ENCODE measurements at regions not wholly inside any gene's neighbourhood (a gene's known extent, or its start where the extent isn't known, plus 50 kb on each side); places are given as distances from the start of the nearest gene placed in this dataset.
A peak's percentile ranks its signal among the peaks of the same experiment; 100 is the strongest.
"Not testable (repeated sequence)": the region's sequence is repeated elsewhere in the genome, so short reads cannot be mapped to it uniquely, and the experiment has no call there.

DNA sequence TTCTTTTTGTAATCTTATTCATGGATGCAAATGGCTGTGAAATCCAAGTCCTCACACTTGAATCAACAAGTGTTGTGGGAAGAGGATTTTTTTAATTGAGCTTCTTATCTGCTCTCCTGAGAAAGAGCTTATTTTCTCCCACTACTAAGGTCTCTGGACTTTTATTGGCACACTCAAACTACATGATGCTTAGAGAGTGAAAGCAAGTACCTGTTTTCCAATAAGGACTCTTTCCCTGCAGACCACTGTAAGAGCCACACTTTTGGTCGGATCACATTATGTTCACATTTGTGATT is 546.4 kb upstream of the ARRDC3 start:
- DNase-seq (ENCODE audit: low spot score): no peak

DNA sequence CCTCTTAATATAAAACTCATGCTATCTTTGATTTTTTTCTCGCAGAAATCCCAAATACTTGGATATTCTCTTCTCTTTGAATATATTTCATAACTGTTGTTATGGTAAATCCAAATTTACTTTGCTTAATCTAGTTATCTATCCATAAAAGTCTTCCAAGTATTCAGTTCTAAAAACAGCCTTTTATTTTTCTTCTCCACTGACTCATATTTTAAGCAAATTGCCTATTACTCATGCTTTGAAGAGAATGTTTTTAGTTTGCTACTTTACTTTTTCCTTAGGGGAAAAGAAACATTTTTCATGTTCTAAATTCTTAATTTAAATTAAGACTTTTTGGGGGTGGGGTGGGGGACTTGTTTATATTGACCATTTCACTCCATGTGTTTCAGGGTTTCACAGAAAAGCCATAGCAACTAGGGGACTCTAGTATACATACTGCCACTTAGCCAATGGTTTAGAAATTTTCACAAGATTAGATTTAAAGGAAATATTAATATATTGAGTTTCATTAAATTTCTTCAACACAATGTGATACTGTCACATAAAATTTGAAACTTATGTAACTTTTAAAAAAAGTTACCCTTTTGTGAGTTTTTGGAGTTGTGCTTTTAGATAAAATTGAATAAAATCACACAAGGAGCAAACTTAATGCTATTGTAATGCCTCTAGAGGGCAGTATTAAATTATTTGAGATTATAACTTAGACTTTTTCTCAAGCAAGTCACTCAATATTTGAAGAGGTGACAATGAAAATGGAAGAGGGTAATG is 545.8 kb upstream of the ARRDC3 start:
- peak; percentile 25 for DNase-seq (ENCODE audit: low spot score)

DNA sequence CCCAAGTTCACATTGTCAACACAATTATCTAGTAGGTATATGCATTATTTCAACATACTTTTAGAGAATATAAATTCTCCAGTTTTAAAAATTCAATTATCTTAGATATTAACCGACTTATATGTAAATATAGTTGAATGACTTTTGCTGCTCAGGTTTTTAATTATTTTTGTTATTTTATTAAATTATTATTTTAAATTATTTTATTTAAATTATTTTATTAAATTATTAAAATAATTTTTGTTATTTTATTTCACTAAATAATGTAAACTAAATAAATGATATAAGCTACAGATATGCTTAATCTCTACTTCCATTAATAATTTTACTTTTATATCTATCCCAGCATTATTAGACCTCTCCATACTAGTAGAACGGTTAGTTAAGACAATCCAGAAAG is 544.3 kb upstream of the ARRDC3 start:
- no peak for DNase-seq (ENCODE audit: low spot score)

DNA sequence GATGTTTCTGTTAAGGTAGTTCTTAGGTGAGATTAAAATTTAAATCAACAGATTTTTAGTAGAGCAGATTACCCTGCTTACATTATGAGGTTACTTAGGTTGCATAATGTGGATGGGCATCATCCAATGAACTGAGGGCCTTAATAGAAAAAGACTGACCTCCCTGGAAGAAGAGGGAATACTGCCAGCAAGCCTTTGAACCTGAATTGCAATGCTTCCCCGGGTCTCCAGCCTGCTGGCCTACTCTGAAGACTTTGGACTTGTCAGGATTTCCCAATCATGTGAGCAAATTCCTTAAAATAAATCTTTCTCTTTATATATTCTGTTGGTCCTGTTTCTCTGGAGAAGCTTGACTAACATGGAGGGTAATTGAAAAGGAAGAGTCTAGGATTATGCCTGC is 542.1 kb upstream of the ARRDC3 start:
- no peak for DNase-seq (ENCODE audit: low spot score)

DNA sequence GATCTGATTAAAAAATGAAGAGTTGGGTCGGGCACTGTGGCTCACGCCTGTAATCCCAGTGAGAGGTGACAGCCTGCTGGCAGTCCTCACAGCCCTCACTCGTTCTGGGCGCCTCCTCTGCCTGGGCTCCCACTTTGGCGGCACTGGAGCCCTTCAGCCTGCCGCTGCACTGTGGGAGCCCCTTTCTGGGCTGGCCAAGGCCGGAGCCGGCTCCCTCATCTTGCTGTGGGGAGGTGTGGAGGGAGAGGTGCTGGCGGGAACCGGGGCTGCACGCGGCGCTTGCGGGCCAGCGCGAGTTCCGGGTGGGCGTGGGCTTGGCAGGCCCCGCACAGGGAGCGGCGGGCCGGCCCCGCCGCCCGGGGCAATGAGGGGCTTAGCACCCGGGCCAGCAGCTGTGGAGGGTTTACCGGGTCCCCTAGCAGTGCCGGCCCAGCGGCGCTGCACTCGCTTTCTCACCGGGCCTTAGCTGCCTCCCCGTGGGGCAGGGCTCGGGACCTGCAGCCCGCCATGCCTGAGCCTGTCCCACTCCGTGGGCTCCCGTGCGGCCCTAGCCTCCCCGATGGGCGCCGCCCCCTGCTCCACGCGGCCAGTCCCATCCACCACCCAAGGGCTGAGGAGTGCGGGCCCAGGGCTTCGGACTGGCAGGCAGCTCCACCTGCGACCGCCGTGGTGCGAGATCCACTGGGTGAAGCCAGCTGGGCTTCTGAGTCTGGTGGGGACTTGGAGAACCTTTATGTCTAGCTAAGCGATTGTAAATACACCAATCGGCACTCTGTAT is 534.1 kb upstream of the ARRDC3 start:
- DNase-seq (ENCODE audit: low spot score): not testable (repeated sequence)

DNA sequence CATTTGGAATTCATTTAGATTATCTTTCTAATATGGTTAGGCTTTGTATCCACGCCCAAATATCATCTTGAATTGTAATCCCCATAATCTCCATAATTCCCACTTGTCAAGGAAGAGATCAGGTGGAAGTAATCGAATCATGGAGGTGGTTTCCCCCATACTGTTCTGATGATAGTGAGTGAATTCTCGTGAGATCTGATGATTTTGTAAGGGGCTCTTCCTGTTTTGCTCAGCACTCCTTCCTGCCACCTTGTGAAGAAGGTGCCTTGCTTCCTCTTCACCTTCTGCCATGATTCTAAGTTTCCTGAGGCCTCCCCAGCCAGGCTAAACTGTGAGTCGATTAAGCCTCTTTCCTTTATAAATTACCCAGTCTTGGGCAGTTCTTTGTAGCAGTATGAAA is 527.5 kb upstream of the ARRDC3 start:
- no peak for DNase-seq (ENCODE audit: low spot score)

DNA sequence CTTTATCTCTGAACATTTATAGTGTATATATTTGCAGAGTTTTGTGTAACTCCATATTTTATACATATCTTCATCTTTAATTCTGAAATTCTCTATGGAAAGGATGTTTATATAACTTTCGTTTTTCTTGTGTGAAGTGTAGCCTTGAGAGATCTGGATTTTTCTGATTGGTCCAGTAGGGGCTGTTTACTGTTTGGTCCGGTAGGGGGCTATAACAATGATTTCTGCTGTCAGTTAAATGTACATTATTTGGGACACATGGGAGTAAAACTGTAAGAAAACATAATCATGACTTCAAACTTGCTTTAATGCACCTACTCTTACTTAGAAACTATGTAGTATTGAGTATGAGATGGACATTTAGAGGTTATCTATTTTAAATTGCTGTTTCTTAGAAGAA is 527.1 kb upstream of the ARRDC3 start:
- no peak for DNase-seq (ENCODE audit: low spot score)

DNA sequence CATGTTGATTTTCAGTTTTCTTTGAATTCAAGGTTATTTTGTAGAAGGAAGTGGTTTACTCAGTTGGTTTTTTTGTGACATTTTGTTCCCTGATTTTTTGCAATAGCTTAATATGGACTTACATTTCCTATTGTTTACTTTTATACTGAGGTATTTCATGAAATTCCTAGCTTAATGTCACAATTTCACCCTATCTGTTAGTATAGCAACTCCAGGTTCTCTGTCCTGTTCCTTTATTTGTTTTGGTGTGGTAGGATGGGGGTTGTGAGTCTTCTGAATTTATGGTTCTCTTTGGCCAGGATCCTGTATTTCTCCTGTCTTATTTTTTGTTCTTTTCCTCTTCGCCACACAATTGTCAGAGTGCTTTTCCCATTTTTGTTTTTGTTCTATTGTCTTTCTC is 523.4 kb upstream of the ARRDC3 start:
- no peak for DNase-seq (ENCODE audit: low spot score)

DNA sequence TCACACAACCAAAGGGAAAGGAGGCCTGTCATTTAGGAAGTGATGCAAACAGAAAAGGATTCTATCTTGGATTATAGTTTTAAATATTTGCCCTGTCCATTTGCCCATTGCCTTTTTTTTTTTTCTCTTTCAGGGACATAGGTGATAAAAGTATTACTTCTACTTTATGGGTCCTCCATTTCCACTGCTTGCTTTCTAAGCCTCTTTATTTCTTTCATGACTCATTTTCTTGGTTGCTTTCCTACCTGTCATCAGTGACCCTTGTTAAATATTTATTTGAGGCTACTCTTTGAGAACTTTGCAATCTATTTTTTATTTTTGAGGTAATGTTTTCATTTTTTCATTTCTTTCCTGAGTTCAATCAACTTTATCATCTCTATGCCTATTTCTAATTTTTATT is 522.9 kb upstream of the ARRDC3 start:
- no peak for DNase-seq (ENCODE audit: low spot score)

DNA sequence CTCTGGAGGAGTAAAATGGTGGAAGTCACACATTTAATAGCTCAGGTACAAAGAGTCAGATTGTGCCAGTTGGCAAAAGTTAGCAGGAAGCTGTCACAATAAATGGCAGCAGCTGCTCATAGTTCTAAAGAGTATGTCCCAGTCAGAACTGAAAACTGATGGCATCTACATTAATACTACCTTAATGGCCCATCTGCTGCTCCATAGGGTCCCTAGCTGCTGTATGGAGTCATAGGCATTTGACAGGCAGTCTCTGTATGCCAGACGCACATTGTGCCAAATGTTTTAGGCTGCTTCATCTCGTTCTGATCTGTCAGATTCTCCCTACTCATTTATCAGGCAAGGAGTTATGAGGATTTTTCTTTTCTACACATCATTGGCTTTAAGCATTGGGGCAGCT is 515.8 kb upstream of the ARRDC3 start:
- no peak for DNase-seq (ENCODE audit: low spot score)

DNA sequence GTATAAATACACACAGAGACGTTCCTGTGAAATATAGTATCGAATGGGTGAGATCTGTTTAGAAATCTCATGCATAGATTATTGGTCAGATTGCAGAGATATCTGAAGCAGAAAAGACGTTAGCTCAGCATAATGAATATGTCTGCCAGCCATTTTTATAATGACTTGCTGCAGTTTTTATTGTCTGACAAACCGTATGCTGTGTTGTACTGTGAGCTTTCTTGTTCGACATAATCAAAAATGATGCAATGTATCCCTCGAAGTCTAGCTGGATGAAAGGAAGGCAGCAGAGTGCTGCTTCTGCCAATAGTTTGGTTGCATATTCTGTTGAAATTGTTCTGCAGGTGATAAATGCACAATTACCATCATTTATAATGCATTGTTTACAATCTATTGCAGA is 514.9 kb upstream of the ARRDC3 start:
- DNase-seq (ENCODE audit: low spot score): no peak

DNA sequence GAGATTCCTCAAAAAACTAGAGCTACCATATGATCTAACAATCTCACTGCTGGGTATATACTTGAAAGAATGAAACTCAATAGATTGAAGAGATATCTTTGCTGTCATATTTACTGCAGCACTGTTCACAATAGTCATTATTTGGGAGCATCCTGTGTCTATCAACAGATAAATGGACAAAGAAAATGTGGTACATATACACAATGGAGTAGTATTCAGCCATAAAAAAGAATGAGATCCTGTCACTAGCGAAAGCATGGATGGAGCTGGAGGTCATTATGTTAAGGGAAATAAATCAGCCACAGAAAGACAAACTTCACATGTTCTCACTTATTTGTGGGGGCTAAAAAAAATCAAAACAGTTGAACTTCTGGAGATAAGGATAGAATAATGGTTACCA is 505.7 kb upstream of the ARRDC3 start:
- DNase-seq (ENCODE audit: low spot score): no peak

DNA sequence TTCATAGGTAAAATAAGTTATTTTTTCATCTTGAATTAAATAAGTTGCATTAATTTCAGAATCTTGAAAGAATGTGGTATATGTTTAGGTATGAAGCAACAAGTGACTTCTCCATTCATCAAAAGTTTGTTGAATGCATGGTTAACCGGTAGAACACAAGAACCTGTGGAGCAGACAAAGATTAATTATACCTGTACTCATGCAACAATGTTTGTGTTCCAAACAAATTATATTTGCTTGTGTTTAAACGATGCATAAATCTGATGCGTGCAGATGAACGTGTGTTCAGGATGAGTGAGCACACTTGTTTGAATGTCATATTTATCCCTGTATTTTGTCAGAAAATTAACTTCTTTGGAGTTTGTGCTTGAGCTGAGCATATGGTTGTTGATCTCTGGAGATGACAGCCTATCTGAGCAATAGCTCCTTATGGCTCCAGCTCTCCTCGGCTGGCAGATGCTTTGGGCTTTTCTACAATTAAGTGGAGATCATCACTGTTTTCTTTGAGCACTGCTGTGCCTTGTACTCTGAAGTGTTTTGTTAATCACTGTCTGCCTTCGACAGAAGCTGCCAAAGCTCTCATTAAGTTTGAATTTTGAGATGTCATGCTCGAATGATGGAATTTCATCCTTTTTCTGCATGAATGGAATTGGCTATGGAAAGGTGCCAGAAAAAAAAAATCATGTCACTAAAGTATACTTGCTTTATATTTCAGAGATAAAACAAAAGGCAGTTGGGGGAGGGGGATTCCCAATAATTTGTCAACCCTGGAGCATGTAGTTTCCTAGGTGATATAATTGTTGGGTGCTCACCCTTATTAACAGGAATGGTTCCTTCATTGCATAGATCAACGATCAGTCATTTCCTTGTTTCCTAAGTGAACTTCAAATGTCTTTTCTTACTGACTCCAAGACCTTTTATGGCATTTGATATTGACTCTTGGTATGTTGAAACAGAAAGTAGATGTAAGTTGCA is 502.5 kb upstream of the ARRDC3 start:
- no peak for DNase-seq (ENCODE audit: low spot score)

DNA sequence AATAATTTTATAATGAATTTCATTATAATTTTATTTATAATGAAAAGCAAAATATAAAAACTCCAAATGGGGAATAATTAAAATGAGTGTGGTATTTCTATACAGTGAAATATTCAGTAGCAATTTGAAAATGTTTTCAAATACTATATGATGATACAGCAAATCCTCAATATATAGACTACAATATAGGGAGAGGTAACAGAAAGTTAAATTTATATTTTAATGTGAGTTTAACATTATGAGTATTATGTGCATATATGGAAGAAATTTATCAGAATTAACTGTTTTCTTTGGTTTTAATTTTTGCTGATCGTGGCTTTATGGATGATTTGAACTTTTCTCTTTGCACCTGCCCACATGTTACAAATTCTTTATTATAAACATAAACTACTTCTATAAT is 500.9 kb upstream of the ARRDC3 start:
- no peak for DNase-seq (ENCODE audit: low spot score)

DNA sequence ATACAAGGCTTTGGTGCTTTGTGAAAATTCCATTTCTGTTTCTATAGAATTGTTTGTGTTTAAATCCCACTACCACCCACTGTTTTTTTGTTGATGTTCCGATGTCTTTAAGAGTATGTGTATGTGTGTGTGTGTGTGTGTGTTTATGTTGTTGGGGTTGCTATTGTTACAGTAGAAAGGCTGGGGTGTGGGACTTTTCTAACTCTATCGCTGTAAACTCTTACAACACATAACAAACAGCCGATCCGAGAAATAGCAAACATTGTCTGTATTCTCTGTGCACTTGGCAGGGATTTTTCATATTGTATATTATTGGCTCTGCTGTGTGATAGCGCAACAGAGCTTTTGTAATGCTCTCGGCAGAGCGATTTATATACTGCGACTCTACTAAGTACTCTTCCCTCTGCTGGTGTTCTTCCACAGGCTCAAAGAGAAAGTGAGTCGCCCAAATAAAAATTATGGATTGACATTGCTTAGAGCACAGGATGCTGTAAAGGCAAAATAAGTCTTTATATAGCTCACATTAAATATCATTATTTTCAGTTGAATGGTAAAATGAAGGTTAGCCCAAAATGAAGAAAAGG is 492.2 kb upstream of the ARRDC3 start:
- DNase-seq (ENCODE audit: low spot score): no peak

DNA sequence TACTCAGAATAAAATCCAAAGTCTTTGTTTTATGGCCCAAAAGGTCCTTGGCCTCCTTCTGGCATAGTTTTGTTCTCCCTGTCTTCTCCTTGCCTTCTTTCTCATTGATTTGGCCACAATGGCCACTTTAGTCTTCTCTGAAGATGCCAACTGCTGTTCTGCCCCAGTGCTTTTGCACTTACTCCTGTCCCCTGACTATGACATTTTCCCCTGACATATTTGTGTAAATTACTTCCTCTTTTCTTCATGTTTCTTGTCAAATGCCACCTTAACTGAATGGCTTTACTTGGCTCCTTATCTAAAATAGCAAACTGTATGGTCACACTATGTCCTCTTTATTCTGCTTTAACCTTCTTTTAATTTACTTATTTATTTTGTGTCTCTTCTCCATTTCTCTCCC is 484.7 kb upstream of the ARRDC3 start:
- DNase-seq (ENCODE audit: low spot score): no peak

DNA sequence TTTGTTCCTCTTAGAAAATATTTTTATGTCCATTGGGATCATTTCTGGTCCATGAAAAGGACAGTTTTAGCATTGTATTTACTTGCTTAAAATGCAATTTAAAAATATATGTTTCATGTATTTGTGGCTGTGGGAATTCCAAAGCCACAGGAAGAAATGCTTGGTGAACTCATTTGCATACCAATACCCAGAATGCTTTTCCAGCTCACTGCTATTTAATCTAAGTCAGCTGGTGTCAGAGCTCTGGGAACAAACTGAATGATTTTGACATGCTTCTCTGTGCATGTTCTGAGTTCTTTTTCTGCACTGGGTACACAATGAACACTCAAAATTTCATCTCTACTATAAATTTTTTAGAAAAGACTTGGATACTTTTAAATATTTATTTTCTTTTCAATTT is 482.8 kb upstream of the ARRDC3 start:
- DNase-seq (ENCODE audit: low spot score): peak; percentile 11

DNA sequence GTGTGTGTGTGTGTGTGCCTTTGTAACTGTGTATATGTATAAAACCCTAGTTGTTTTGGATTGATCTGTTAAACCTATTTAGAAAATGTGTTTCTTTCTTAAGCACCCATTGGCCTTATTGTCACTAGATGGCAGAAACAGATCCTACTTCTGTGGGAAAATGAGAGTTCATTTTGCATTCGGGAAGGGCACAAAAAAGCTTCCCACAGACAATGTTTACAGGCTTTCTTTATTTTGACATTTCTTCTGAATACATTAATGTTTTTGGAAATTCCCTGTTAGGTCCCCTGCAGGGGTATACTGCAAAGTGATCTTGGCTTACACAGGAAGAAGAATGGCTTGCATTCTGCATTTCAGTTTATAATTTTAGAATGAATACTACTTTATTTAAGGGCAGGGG is 481.8 kb upstream of the ARRDC3 start:
- DNase-seq (ENCODE audit: low spot score): no peak

DNA sequence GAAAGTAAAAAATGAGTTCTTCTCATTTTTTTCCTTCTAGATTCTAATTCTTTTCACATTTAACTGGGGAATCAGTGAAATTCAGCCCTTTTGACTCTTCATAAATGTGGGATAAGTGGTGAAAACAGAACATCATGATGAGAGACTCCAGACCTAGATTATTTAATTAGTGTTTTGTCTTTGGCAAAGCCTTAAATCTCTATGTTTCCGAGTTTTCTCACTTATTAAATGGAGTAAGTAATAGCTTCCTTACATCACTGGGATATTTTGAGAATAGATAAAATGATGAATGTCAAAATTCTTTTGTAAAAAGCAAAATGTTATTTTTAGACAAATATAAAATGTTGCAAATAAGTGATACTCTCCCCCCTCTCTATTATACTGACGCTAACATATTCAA is 468.6 kb upstream of the ARRDC3 start:
- no peak for DNase-seq (ENCODE audit: low spot score)

DNA sequence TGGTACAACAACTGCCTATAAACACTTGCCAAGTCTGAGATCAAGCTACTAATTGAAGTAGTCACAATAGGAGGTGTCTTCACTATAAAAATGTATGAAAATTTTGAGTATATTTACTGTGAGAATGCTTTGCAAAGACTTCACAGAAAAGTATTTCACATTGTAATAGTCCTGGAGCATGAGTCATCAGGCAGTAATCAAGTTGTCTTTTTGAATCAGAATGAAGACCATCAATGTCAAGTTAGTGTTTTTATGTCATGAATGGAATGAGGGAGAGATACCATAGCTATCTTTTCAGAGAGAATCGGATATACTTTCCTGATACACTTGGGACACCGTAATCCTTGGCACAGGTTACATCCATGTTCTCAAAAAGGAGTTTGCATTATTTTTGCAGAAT is 466.9 kb upstream of the ARRDC3 start:
- DNase-seq (ENCODE audit: low spot score): no peak

DNA sequence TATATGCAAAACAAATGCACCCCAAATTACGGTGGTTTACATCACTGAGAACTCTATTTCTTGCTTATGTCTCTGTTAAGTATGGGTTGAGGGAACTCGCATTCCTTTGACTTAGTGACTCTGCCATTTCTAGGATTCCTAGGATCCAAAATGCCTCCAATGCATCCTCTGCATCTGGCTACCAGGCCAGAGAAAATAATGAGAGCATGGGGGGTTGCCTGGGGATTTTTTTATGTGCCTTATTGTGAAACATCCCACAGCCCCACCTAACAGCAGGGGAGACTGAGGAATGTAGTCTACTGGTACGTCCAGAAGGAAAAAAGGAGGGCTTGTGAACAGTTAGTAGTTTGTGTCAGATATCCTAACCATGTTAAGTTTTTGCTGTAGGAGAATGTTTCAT is 466.0 kb upstream of the ARRDC3 start:
- no peak for DNase-seq (ENCODE audit: low spot score)

DNA sequence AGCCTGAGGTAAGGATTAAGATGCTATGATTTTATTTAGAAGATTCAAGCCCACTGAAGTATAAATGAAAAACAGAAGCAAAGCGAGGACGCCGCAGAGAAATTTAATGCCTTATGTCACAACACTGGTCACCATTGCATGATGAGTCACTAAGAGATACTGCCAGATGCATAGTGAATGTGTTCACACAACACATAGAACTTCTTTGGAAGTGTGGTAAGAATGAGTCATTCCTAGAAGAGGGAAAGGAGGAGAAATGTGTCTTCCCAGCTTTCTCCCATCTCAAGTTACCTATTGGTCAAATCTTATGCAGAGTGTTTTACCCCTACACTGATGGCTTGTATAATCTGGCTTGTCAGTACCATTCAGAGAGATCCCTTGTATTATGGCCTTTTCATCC is 465.3 kb upstream of the ARRDC3 start:
- DNase-seq (ENCODE audit: low spot score): no peak

All from iPS-NIHi11 (cell line).